ENCODE measurements at regions not wholly inside any gene's neighbourhood (a gene's known extent, or its start where the extent isn't known, plus 50 kb on each side); places are given as distances from the start of the nearest gene placed in this dataset.

GRCh38 chr5:175388531-175388930 is 55.5 kb downstream of the DRD1 start:
- Mint-ChIP-seq H3K4me3 (no peak overlapping the region), H3K4me1 (no peaks in the 10 kb centered on the region), H3K9me3 (no peaks in the 10 kb centered on the region), H3K27ac (no peak overlapping the region), H3K27me3 (peaks cover 14% of the 10 kb centered on the region), H3K36me3 (ENCODE audit: low read depth) (no peaks in the 10 kb centered on the region)
- no peak for ATAC-seq (replicated peaks)

GRCh38 chr5:175387144-175387543 is 56.8 kb downstream of the DRD1 start:
- Mint-ChIP-seq H3K4me1 (no peaks in the 10 kb centered on the region), H3K4me3 (no peak overlapping the region), H3K36me3 (ENCODE audit: low read depth) (no peaks in the 10 kb centered on the region), H3K9me3 (no peaks in the 10 kb centered on the region), H3K27me3 (peaks cover 17% of the 10 kb centered on the region), H3K27ac (no peak overlapping the region)
- ATAC-seq (replicated peaks) = no peak

- Mint-ChIP-seq H3K4me1 (no peaks in the 10 kb centered on the region), H3K9me3 (no peaks in the 10 kb centered on the region), H3K36me3 (ENCODE audit: low read depth) (no peaks in the 10 kb centered on the region), H3K4me3 (no peak overlapping the region), H3K27ac (no peak overlapping the region), H3K27me3 (peaks cover 14% of the 10 kb centered on the region)
- no peak for ATAC-seq (replicated peaks)
Observed at GRCh38 chr5:175386526-175386925, 57.5 kb downstream of the DRD1 start.

GRCh38 chr5:175385691-175386362 is 58.2 kb downstream of the DRD1 start:
- no peaks in the 10 kb centered on the region for H3K4me1 Mint-ChIP-seq
- no peaks in the 10 kb centered on the region for H3K36me3 Mint-ChIP-seq (ENCODE audit: low read depth)
- H3K4me3 Mint-ChIP-seq = no peak overlapping the region
- H3K9me3 Mint-ChIP-seq = no peaks in the 10 kb centered on the region
- no peak overlapping the region for H3K27ac Mint-ChIP-seq
- H3K27me3 Mint-ChIP-seq = peaks cover 20% of the 10 kb centered on the region
- ATAC-seq (replicated peaks) = no peak

GRCh38 chr5:175384724-175385552 is 59.0 kb downstream of the DRD1 start:
- no peaks in the 10 kb centered on the region for H3K9me3 Mint-ChIP-seq
- no peak overlapping the region for H3K27ac Mint-ChIP-seq
- no peaks in the 10 kb centered on the region for H3K36me3 Mint-ChIP-seq (ENCODE audit: low read depth)
- no peak for ATAC-seq (replicated peaks)
- no peak overlapping the region for H3K4me3 Mint-ChIP-seq
- peaks cover 20% of the 10 kb centered on the region for H3K27me3 Mint-ChIP-seq
- H3K4me1 Mint-ChIP-seq = no peaks in the 10 kb centered on the region

GRCh38 chr5:175383350-175383749 is 60.6 kb downstream of the DRD1 start:
- Mint-ChIP-seq H3K4me3 (no peak overlapping the region), H3K4me1 (no peaks in the 10 kb centered on the region), H3K9me3 (no peaks in the 10 kb centered on the region), H3K27ac (no peak overlapping the region), H3K36me3 (ENCODE audit: low read depth) (no peaks in the 10 kb centered on the region), H3K27me3 (peaks cover 21% of the 10 kb centered on the region)
- ATAC-seq (replicated peaks) = no peak

- Mint-ChIP-seq H3K27ac (no peak overlapping the region), H3K4me1 (no peaks in the 10 kb centered on the region), H3K4me3 (no peak overlapping the region), H3K36me3 (ENCODE audit: low read depth) (no peaks in the 10 kb centered on the region), H3K9me3 (no peaks in the 10 kb centered on the region), H3K27me3 (peaks cover 24% of the 10 kb centered on the region)
- ATAC-seq (replicated peaks) = no peak
Observed at GRCh38 chr5:175382171-175382570, 61.8 kb downstream of the DRD1 start.

- Mint-ChIP-seq H3K4me3 (no peak overlapping the region), H3K27ac (no peak overlapping the region), H3K4me1 (no peaks in the 10 kb centered on the region), H3K9me3 (no peaks in the 10 kb centered on the region), H3K36me3 (ENCODE audit: low read depth) (no peaks in the 10 kb centered on the region), H3K27me3 (peaks cover 29% of the 10 kb centered on the region)
- no peak for ATAC-seq (replicated peaks)
Observed at GRCh38 chr5:175381130-175381529, 62.9 kb downstream of the DRD1 start.

GRCh38 chr5:175380701-175381100 is 63.3 kb downstream of the DRD1 start:
- H3K4me3 Mint-ChIP-seq = no peak overlapping the region
- H3K36me3 Mint-ChIP-seq (ENCODE audit: low read depth) = no peaks in the 10 kb centered on the region
- H3K27ac Mint-ChIP-seq = no peak overlapping the region
- H3K9me3 Mint-ChIP-seq = no peaks in the 10 kb centered on the region
- H3K4me1 Mint-ChIP-seq = no peaks in the 10 kb centered on the region
- ATAC-seq (replicated peaks) = no peak
- H3K27me3 Mint-ChIP-seq = peaks cover 31% of the 10 kb centered on the region

- Mint-ChIP-seq H3K36me3 (ENCODE audit: low read depth) (no peaks in the 10 kb centered on the region), H3K4me1 (no peaks in the 10 kb centered on the region), H3K4me3 (no peak overlapping the region), H3K27ac (no peak overlapping the region), H3K9me3 (no peaks in the 10 kb centered on the region), H3K27me3 (peaks cover 39% of the 10 kb centered on the region)
- ATAC-seq (replicated peaks) = no peak
Observed at GRCh38 chr5:175379867-175380266, 64.1 kb downstream of the DRD1 start.

GRCh38 chr5:175378444-175379028 is 65.4 kb downstream of the DRD1 start:
- H3K4me1 Mint-ChIP-seq = no peaks in the 10 kb centered on the region
- H3K9me3 Mint-ChIP-seq = no peaks in the 10 kb centered on the region
- ATAC-seq (replicated peaks) = no peak
- H3K36me3 Mint-ChIP-seq (ENCODE audit: low read depth) = no peaks in the 10 kb centered on the region
- no peak overlapping the region for H3K27ac Mint-ChIP-seq
- H3K4me3 Mint-ChIP-seq = no peak overlapping the region
- peaks cover 43% of the 10 kb centered on the region for H3K27me3 Mint-ChIP-seq

- Mint-ChIP-seq H3K4me1 (no peaks in the 10 kb centered on the region), H3K27ac (no peak overlapping the region), H3K9me3 (no peaks in the 10 kb centered on the region), H3K36me3 (ENCODE audit: low read depth) (no peaks in the 10 kb centered on the region), H3K4me3 (no peak overlapping the region), H3K27me3 (peaks cover 43% of the 10 kb centered on the region)
- no peak for ATAC-seq (replicated peaks)
Observed at GRCh38 chr5:175377816-175378215, 66.2 kb downstream of the DRD1 start.

GRCh38 chr5:175374166-175374875 is 69.7 kb downstream of the DRD1 start:
- H3K27ac Mint-ChIP-seq = no peak overlapping the region

GRCh38 chr5:175365866-175366265 is 78.1 kb downstream of the DRD1 start:
- Mint-ChIP-seq H3K4me3 (no peak overlapping the region), H3K27ac (no peak overlapping the region)

More at GRCh38 chr5:175374166-175374875, 69.7 kb downstream of the DRD1 start:
- no peak overlapping the region for H3K4me3 Mint-ChIP-seq
- H3K27me3 Mint-ChIP-seq = peaks cover 45% of the 10 kb centered on the region
- H3K9me3 Mint-ChIP-seq = no peaks in the 10 kb centered on the region
- ATAC-seq (replicated peaks) = no peak
- no peaks in the 10 kb centered on the region for H3K36me3 Mint-ChIP-seq (ENCODE audit: low read depth)
- H3K4me1 Mint-ChIP-seq = no peaks in the 10 kb centered on the region

More at GRCh38 chr5:175365866-175366265, 78.1 kb downstream of the DRD1 start:
- no peaks in the 10 kb centered on the region for H3K9me3 Mint-ChIP-seq
- H3K36me3 Mint-ChIP-seq (ENCODE audit: low read depth) = no peaks in the 10 kb centered on the region
- H3K4me1 Mint-ChIP-seq = no peaks in the 10 kb centered on the region
- ATAC-seq (replicated peaks) = no peak
- H3K27me3 Mint-ChIP-seq = peaks cover 32% of the 10 kb centered on the region
